ENCODE measurements at regions not wholly inside any gene's neighbourhood (a gene's known extent, or its start where the extent isn't known, plus 50 kb on each side); places are given as distances from the start of the nearest gene placed in this dataset.
"Not testable (repeated sequence)": the region's sequence is repeated elsewhere in the genome, so short reads cannot be mapped to it uniquely, and the experiment has no call there.

DNA sequence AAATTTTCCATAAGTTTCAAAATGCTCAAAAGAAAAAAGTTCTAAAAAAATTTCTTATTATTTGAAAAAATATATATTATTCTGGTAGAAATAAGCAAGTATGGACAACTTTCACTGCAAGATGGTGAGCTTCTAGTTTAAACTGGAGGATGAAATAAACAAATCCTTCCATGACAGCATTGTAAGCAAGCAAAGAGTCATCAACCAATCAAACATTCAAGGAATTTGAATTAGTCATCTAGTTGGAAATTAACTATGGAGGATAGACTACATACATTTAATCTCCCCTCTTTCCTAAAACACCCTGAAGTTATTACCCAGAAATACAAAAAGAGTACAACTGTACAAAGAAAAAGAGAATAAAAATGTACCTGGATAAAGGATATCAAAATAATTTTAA is 51.0 kb upstream of the IRX5 start:
- DNase-seq = no peak

DNA sequence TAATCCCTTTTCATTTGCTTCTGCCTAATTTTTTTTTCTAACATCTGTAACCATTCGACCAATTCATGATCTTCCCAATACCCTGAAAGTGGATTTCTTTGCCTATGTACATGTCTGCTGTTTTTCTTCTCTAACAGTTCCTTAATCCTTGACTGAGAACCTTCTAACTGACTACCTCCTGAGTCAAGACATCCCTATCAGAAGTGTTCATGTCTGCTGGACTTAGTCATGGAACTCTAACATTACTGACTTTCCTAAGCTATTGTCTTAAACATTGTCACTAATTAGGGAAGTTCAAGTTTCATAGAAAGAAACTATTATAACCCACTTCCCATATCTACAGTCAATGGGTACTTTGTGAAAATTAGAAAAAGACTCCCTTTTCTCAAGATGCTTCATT is 52.4 kb upstream of the IRX5 start:
- DNase-seq = no peak

DNA sequence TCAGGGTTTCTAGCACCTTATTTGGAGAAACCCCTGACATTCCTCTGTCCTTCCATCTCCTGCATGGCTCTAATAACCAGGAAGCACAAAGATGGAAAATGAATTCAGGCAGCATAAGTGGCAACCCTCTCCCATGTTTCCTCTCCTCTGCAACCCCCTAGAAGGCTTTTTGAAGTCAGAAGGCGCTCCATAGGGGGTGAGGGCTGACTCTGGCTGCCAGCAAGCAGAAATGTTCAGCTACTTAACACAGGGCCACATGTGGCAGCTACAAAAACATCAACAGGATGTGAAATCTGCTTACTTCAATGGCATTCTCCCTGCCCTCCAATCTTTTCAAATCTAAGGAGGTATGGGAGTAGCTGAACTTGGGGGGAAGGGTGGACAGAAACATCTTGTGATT is 55.2 kb upstream of the IRX5 start:
- no peak for DNase-seq

DNA sequence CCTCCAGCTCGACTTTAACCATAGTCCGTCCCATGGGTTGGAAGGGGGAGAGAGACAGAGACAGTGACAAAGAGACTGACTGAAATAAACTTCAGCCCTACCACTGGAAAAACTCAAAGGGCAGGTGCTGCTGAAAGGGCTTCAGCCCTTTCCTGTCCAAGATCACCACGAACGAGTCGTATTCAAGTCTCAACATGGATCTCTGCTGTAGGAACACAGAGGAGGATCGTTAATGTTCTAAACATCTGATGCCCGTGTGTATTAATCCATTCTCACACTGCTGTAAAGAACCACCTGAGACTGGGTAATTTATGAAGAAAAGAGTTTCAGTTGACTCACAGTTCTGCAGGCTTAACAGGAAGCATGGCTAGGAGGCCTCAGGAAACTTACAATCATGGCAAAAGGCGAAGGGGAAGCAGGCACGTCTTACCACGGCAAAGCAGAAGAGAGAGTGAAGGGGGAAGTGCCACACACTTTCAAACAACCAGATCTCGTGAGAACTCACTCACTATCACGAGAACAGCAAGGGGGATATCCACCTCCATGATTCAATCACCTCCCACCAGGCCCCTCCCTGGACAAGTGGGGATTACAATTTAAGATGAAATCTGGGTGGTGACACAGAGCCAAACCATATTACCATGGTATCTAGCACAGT is 56.8 kb upstream of the IRX5 start:
- not testable (repeated sequence) for DNase-seq

DNA sequence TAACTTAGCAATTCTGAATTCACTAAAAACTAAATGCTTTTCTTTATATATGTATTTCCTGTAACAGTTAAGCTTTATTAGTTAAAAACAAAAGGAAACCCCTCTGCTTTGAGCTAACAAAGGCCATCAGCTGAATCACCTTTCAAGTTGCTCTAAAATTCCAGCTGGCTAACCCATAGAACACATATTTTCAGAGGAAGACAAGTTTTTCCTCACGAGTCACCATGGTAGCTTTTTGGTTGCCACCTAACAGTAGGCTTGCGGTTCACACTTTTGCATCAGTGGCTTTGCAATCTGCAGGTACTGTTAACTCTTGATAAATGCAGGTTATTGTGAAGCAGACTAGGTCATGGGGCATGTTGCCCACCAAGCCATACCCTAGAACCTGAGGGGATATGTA is 57.6 kb upstream of the IRX5 start:
- DNase-seq = no peak

GRCh38 chr16:54870151-54870550 is 60.5 kb upstream of the IRX5 start:
- no peak for DNase-seq

- no peak for DNase-seq
Measured at GRCh38 chr16:54867302-54867832, 63.3 kb upstream of the IRX5 start.

- no peak for DNase-seq
Measured at GRCh38 chr16:54862529-54862928, 68.1 kb upstream of the IRX5 start.

- DNase-seq = no peak
Measured at GRCh38 chr16:54856871-54857270, 73.8 kb upstream of the IRX5 start.

GRCh38 chr16:54847609-54848008 is 83.1 kb upstream of the IRX5 start:
- DNase-seq = no peak

DNA sequence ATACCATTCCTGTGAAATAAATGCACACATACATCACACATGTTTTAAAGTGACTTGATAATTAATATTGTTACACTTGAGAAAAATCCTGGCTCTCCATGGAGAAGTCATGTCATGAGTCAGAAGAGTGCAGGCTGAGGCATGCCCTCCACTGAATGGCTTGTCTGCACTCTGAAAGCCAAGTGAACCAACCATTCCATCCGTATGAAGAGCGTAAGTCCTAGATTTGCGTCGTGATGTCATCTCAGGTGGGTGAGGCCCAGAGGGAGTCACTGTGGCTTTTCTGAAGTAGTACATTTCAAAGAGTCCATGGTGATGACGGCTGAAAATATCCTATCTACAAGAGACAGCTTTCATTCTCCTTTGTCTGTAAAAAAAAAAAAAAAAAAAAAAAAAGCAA is 83.5 kb upstream of the IRX5 start:
- no peak for DNase-seq

DNA sequence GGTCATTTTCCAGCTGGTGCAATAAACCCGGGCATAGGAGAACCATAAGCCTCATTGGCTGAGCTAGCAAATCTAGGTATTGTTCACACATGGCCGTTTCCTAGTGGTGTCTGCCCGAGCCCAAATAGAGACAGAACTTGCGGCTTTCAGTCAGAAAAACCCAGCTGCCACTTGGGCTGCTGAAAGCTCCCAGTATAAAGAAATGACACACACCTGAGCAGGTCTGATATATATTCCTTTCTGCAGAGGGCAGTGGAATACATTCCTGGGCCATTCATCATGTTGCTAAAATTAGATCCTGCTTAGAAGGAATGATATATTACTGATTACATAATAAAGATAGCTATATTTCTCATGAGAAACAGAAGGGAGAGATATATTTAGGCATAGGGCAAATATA is 83.9 kb upstream of the IRX5 start:
- no peak for DNase-seq

DNA sequence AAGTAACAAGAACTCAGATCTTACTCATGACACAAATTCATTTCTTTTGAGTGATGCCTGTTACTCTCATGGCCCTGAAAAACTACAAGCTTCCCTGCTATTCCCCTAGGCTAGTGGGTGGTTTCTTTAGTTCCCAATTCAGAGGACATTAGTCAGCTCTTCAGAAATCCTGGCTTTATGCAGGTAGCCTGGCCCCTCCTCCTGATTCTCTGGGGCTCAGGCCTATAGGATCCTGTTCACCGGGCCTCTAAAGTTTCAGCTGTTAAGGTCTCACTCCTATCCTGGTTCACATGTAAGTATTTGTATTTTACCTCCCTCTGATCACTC is 87.3 kb upstream of the IRX5 start:
- no peak for DNase-seq

GRCh38 chr16:54842743-54843423 is 87.8 kb upstream of the IRX5 start:
- DNase-seq = no peak

GRCh38 chr16:54829691-54830090 is 101.0 kb upstream of the IRX5 start:
- no peak for DNase-seq

- no peak for DNase-seq
Measured at GRCh38 chr16:54822892-54823291, 107.8 kb upstream of the IRX5 start.

GRCh38 chr16:54822492-54822891 is 108.2 kb upstream of the IRX5 start:
- DNase-seq = no peak

DNA sequence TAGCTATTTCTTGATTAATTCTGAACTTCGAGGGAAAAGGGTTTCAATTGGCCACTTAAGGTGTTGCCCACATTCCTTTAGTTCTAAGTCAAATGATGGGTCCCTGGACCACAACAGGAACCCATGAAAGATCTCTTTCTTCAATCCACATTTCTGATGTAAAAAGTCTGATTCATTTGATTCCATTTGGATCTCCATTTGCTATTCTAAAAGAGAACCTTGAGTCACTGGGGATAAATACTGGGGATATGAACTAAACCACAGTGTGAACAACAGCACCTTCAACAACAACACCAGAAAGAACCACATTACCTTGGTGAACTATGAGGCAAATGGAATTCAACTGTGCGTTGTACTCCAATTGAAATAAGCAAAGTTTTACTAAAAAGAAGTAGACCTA is 108.9 kb upstream of the IRX5 start:
- DNase-seq = no peak

- no peak for DNase-seq
Measured at GRCh38 chr16:54817940-54818574, 112.6 kb upstream of the IRX5 start.

DNA sequence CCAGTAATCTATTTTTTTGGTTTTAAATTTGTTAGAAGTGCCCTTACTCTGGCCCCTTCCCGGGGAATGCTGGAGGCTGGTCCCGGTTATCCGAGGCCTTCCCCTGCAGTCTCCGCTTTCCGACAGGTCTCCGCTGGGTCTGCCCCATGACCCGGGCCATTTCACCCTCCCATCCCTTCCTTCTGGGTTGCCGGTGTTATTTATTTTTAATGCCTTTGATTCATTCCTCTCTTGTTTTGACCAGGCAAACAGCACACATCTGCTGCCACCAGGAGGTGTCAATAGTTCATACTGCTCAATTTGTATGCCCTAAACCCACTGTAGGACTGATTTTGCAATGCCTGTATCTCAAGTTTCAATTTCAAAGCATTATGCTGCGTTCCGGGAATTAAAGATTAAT is 113.2 kb upstream of the IRX5 start:
- no peak for DNase-seq

- DNase-seq = no peak
Measured at GRCh38 chr16:54816471-54816870, 114.2 kb upstream of the IRX5 start.

- DNase-seq = no peak
Measured at GRCh38 chr16:54815177-54815576, 115.5 kb upstream of the IRX5 start.

GRCh38 chr16:54813778-54814177 is 116.9 kb upstream of the IRX5 start:
- no peak for DNase-seq

DNA sequence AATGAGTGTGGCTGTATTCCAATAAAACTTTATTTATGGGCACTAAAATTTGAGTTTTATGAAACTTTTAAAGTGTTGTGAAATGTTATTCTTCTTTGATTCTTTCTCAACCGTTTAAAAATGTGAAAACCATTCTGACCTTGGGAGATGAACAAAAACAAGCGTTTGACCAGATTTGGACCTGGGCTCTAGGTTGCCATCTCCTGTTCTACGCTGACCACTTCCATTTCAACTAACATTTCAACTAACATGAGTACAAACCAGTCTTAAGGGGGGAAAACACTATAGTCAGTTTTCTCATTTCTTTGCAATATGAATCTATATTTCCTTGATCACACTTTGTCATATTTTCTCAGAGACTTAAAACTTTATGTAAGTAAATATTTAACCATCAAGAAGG is 118.4 kb upstream of the IRX5 start:
- no peak for DNase-seq
